Peyer's patch (tissue), 4 donors: ENCODE measurements at regions not wholly inside any gene's neighbourhood (a gene's known extent, or its start where the extent isn't known, plus 50 kb on each side); places are given as distances from the start of the nearest gene placed in this dataset.

Experiments used
- DNase-seq, 3 donors: peaks; one replicate each; pipeline ENCODE4 v3.0.0-alpha.2; 2017 to 2019
- H3K27ac ChIP-seq, 4 donors: fragments of 200-600 bp; sonication (generic); one replicate each; pipeline ENCODE4 v1.5.1; 2016 to 2019
- H3K27me3 ChIP-seq, 2 donors: fragments of 200-600 bp; sonication (generic); one replicate each; pipeline ENCODE4 v1.5.1; 2019
- H3K36me3 ChIP-seq, 3 donors: fragments of 200-600 bp; sonication (generic); one replicate each; pipeline ENCODE4 v1.5.1; 2016 to 2019
- H3K4me1 ChIP-seq, 4 donors: fragments of 200-600 bp; sonication (generic); one replicate each; pipeline ENCODE4 v1.5.1; 2016 to 2019
- H3K4me3 ChIP-seq, 4 donors: fragments of 200-600 bp; sonication (generic); 1 replicate in 3 of 4; 2 replicates in 1 of 4; pipeline ENCODE4 v1.5.1; 2016 to 2019; ENCODE audit warnings: mild to moderate bottlenecking in 1 of 4
- H3K9me3 ChIP-seq, 4 donors: fragments of 200-600 bp; sonication (generic); one replicate each; pipeline ENCODE4 v1.5.1; 2016 to 2019; ENCODE audit warnings: mild to moderate bottlenecking in 1 of 4
- CTCF ChIP-seq, 6 experiments: fragments of 450-650 bp in 4 of 6; fragments of 200-600 bp in 2 of 6; sonication (generic) in 1 of 6; IDR thresholded peaks; one replicate each; pipeline ENCODE4 v1.5.1; 2017 to 2019; ENCODE audit warnings: antibody characterized with exemption in 6 of 6, mild to moderate bottlenecking in 3 of 6, moderate library complexity in 1 of 6
- POLR2A ChIP-seq, 2 donors: fragments of 450-650 bp; IDR thresholded peaks; one replicate each; pipeline ENCODE4 v1.5.1; 2017; ENCODE audit warnings: antibody characterized with exemption in 2 of 2, mild to moderate bottlenecking in 2 of 2, moderate library complexity in 2 of 2

- Histone ChIP-seq H3K4me1 (no peaks in the 10 kb centered on the region), H3K27ac (no peak overlapping the region), H3K27me3 (no peaks in the 10 kb centered on the region), H3K4me3 (no peak overlapping the region), H3K9me3 (no peaks in the 10 kb centered on the region), H3K36me3 (no peaks in the 10 kb centered on the region)
- no peak for DNase-seq
- TF ChIP-seq POLR2A (IDR thresholded peaks at IDR 0.05) (no peak), CTCF (IDR thresholded peaks at IDR 0.05) (no peak)
These were observed 106.1 kb downstream of the PPP1R3A start for GRCh38 chr7:113812591-113813255.

- Histone ChIP-seq H3K9me3 (no peaks in the 10 kb centered on the region), H3K36me3 (no peaks in the 10 kb centered on the region), H3K27ac (no peak overlapping the region), H3K4me1 (no peaks in the 10 kb centered on the region), H3K4me3 (no peak overlapping the region), H3K27me3 (no peaks in the 10 kb centered on the region)
- no peak for TF ChIP-seq CTCF (IDR thresholded peaks at IDR 0.05)
- no peak for DNase-seq
These were observed 108.6 kb downstream of the PPP1R3A start for GRCh38 chr7:113810080-113810744.

GRCh38 chr7:113809581-113809980, 109.2 kb downstream of the PPP1R3A start:
- no peaks in the 10 kb centered on the region for H3K36me3 ChIP-seq
- no peak for DNase-seq
- TF ChIP-seq CTCF (IDR thresholded peaks at IDR 0.05) (no peak), POLR2A (IDR thresholded peaks at IDR 0.05) (no peak)
- H3K27ac ChIP-seq, result no peak overlapping the region
- H3K9me3 ChIP-seq, result no peaks in the 10 kb centered on the region
- no peaks in the 10 kb centered on the region for H3K4me1 ChIP-seq
- no peak overlapping the region for H3K4me3 ChIP-seq
- no peaks in the 10 kb centered on the region for H3K27me3 ChIP-seq

- no peak for DNase-seq
- H3K27ac ChIP-seq, result no peak overlapping the region
- no peaks in the 10 kb centered on the region for H3K9me3 ChIP-seq
- H3K36me3 ChIP-seq, result no peaks in the 10 kb centered on the region
- TF ChIP-seq POLR2A (IDR thresholded peaks at IDR 0.05), result no peak
- no peak for TF ChIP-seq CTCF (IDR thresholded peaks at IDR 0.05)
- no peak overlapping the region for H3K4me3 ChIP-seq
- H3K4me1 ChIP-seq, result no peaks in the 10 kb centered on the region
- no peaks in the 10 kb centered on the region for H3K27me3 ChIP-seq
These were observed 112.0 kb downstream of the PPP1R3A start for GRCh38 chr7:113806633-113807327.

GRCh38 chr7:113805976-113806375, 112.8 kb downstream of the PPP1R3A start:
- TF ChIP-seq POLR2A (IDR thresholded peaks at IDR 0.05), result no peak
- no peak for TF ChIP-seq CTCF (IDR thresholded peaks at IDR 0.05)
- Histone ChIP-seq H3K4me3 (no peak overlapping the region), H3K4me1 (no peaks in the 10 kb centered on the region), H3K36me3 (no peaks in the 10 kb centered on the region), H3K9me3 (no peaks in the 10 kb centered on the region), H3K27ac (no peak overlapping the region), H3K27me3 (no peaks in the 10 kb centered on the region)
- DNase-seq, result no peak
